ENCODE measurements at regions not wholly inside any gene's neighbourhood (a gene's known extent, or its start where the extent isn't known, plus 50 kb on each side); places are given as distances from the start of the nearest gene placed in this dataset.

GRCh38 chr11:69394234-69394868 is 87.1 kb upstream of the LINC01488 start:
- no peak for DNase-seq

GRCh38 chr11:69394869-69395246 is 86.6 kb upstream of the LINC01488 start:
- no peak for DNase-seq

GRCh38 chr11:69395287-69395686 is 86.2 kb upstream of the LINC01488 start:
- no peak for DNase-seq

GRCh38 chr11:69396051-69396947 is 85.2 kb upstream of the LINC01488 start:
- DNase-seq: no peak

GRCh38 chr11:69396948-69397307 is 84.5 kb upstream of the LINC01488 start:
- no peak for DNase-seq

GRCh38 chr11:69397732-69398131 is 83.7 kb upstream of the LINC01488 start:
- DNase-seq: no peak

- DNase-seq: no peak
These were observed 82.7 kb upstream of the LINC01488 start for GRCh38 chr11:69398529-69399492.

GRCh38 chr11:69400140-69400539 is 81.3 kb upstream of the LINC01488 start:
- no peak for DNase-seq

- DNase-seq: no peak
These were observed 80.5 kb upstream of the LINC01488 start for GRCh38 chr11:69400771-69401590.

- no peak for DNase-seq
These were observed 79.7 kb upstream of the LINC01488 start for GRCh38 chr11:69401715-69402114.

GRCh38 chr11:69402251-69402887 is 79.1 kb upstream of the LINC01488 start:
- no peak for DNase-seq

GRCh38 chr11:69403556-69404215 is 77.8 kb upstream of the LINC01488 start:
- no peak for DNase-seq

- DNase-seq: no peak
These were observed 75.4 kb upstream of the LINC01488 start for GRCh38 chr11:69406060-69406459.

GRCh38 chr11:69409812-69410645 is 71.4 kb upstream of the LINC01488 start:
- no peak for DNase-seq

- DNase-seq: no peak
These were observed 70.1 kb upstream of the LINC01488 start for GRCh38 chr11:69411257-69411924.

- no peak for DNase-seq
These were observed 68.3 kb upstream of the LINC01488 start for GRCh38 chr11:69413015-69413801.

- no peak for DNase-seq
These were observed 67.5 kb upstream of the LINC01488 start for GRCh38 chr11:69413993-69414392.

- DNase-seq: no peak
These were observed 66.7 kb upstream of the LINC01488 start for GRCh38 chr11:69414773-69415187.
